ENCODE measurements at regions not wholly inside any gene's neighbourhood (a gene's known extent, or its start where the extent isn't known, plus 50 kb on each side); places are given as distances from the start of the nearest gene placed in this dataset.

- H3K27me3 ChIP-seq (ENCODE audit: control insufficient read depth, insufficient read depth, low read length) = no peaks in the 10 kb centered on the region
- CTCF ChIA-PET = no interaction called here
These were observed 227.3 kb upstream of the TENT5A start for GRCh38 chr6:81979767-81980166.

GRCh38 chr6:81979329-81979728 lies 226.8 kb upstream of the TENT5A start:
- H3K4me3 ChIP-seq (ENCODE audit: low read depth, low read length) = no peak overlapping the region
- CTCF ChIA-PET = no interaction called here
- DNase-seq (ENCODE audit: low read depth, low spot score) = no peak
- H3K9me3 ChIP-seq (ENCODE audit: control insufficient read depth, insufficient read depth, low read length) = no peaks in the 10 kb centered on the region
- TF ChIP-seq, protein P1, sequence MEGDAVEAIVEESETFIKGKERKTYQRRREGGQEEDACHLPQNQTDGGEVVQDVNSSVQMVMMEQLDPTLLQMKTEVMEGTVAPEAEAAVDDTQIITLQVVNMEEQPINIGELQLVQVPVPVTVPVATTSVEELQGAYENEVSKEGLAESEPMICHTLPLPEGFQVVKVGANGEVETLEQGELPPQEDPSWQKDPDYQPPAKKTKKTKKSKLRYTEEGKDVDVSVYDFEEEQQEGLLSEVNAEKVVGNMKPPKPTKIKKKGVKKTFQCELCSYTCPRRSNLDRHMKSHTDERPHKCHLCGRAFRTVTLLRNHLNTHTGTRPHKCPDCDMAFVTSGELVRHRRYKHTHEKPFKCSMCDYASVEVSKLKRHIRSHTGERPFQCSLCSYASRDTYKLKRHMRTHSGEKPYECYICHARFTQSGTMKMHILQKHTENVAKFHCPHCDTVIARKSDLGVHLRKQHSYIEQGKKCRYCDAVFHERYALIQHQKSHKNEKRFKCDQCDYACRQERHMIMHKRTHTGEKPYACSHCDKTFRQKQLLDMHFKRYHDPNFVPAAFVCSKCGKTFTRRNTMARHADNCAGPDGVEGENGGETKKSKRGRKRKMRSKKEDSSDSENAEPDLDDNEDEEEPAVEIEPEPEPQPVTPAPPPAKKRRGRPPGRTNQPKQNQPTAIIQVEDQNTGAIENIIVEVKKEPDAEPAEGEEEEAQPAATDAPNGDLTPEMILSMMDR (IDR thresholded peaks at IDR 0.05; ENCODE audit: low read depth, low read length) = no peak
- POLR2A ChIA-PET = no interaction called here
- no peaks in the 10 kb centered on the region for H3K27me3 ChIP-seq (ENCODE audit: control insufficient read depth, insufficient read depth, low read length)
- no peak overlapping the region for H3K27ac ChIP-seq (ENCODE audit: low read depth, low read length)

More at GRCh38 chr6:81979767-81980166, 227.3 kb upstream of the TENT5A start:
- Histone ChIP-seq H3K4me3 (ENCODE audit: low read depth, low read length) (no peak overlapping the region), H3K9me3 (ENCODE audit: control insufficient read depth, insufficient read depth, low read length) (no peaks in the 10 kb centered on the region), H3K27ac (ENCODE audit: low read depth, low read length) (no peak overlapping the region)
- POLR2A ChIA-PET = no interaction called here
- TF ChIP-seq, protein P1 (IDR thresholded peaks at IDR 0.05; ENCODE audit: low read depth, low read length) = no peak
- no peak for DNase-seq (ENCODE audit: low read depth, low spot score)

GRCh38 chr6:81978230-81978629 lies 225.7 kb upstream of the TENT5A start:
- Histone ChIP-seq H3K9me3 (ENCODE audit: control insufficient read depth, insufficient read depth, low read length) (no peaks in the 10 kb centered on the region), H3K27ac (ENCODE audit: low read depth, low read length) (no peak overlapping the region), H3K27me3 (ENCODE audit: control insufficient read depth, insufficient read depth, low read length) (no peaks in the 10 kb centered on the region), H3K4me3 (ENCODE audit: low read depth, low read length) (no peak overlapping the region)
- TF ChIP-seq, protein P1 (IDR thresholded peaks at IDR 0.05; ENCODE audit: low read depth, low read length) = no peak
- DNase-seq (ENCODE audit: low read depth, low spot score) = no peak
- POLR2A ChIA-PET = no interaction called here
- CTCF ChIA-PET = no interaction called here

GRCh38 chr6:81977486-81977885 lies 225.0 kb upstream of the TENT5A start:
- no peaks in the 10 kb centered on the region for H3K27me3 ChIP-seq (ENCODE audit: control insufficient read depth, insufficient read depth, low read length)
- TF ChIP-seq, protein P1 (IDR thresholded peaks at IDR 0.05; ENCODE audit: low read depth, low read length) = no peak
- ChIA-PET CTCF (no interaction called here), POLR2A (no interaction called here)
- no peak overlapping the region for H3K27ac ChIP-seq (ENCODE audit: low read depth, low read length)
- no peaks in the 10 kb centered on the region for H3K9me3 ChIP-seq (ENCODE audit: control insufficient read depth, insufficient read depth, low read length)
- no peak for DNase-seq (ENCODE audit: low read depth, low spot score)
- H3K4me3 ChIP-seq (ENCODE audit: low read depth, low read length) = no peak overlapping the region

DNA sequence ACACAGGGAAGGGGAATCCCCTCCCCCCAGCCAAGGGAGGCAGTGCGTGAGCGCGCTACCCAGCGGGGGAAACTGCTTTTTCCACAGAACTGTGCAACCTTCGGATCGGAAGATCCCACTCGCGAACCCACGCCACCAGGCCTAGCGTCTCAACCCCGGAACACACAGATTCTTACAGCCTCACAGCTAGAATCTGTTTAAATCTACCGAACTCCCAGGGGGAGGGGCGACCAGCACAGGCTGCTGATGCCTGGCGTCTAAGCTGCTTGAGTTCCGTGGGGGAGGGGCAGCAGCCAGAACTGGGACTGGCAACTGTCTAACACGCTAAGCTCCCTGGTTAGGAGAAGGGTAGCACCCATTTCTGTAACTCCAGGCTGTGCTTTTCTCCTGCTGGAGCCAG lies 217.3 kb upstream of the TENT5A start:
- Histone ChIP-seq H3K27me3 (ENCODE audit: control insufficient read depth, insufficient read depth, low read length) (no peaks in the 10 kb centered on the region), H3K27ac (ENCODE audit: low read depth, low read length) (no peak overlapping the region), H3K9me3 (ENCODE audit: control insufficient read depth, insufficient read depth, low read length) (peaks cover 6% of the 10 kb centered on the region; the same call in 1 of the 2 replicates), H3K4me3 (ENCODE audit: low read depth, low read length) (no peak overlapping the region)
- CTCF ChIA-PET = no interaction called here
- POLR2A ChIA-PET = no interaction called here
- TF ChIP-seq, protein P1 (IDR thresholded peaks at IDR 0.05; ENCODE audit: low read depth, low read length) = no peak
- no peak for DNase-seq (ENCODE audit: low read depth, low spot score)

All from AG04450 (cell line).